ENCODE measurements at regions not wholly inside any gene's neighbourhood (a gene's known extent, or its start where the extent isn't known, plus 50 kb on each side); places are given as distances from the start of the nearest gene placed in this dataset.

DNA sequence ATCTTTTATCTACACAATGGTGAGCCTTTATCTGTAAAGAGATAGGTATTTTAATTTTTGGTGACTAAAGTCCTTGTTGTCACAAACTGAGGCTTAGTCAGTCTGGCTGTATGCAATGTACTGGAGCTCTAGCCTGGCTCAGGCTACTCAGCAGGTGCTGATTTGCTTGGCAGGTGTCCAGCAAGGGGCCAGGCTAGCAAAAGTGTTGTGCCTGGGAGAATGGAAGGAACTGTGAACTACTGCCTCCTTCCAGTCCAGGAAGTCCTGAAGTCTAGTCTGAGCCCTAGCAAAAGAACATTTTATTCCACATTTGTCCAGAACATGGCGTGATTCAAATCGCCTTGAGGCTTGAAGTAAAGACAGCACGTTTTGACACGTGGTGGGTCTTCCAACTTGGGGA lies 260.5 kb downstream of the CCDC85A start:
- peak; percentile 14 to 42 for DNase-seq
- no peak overlapping the region for H2AFZ ChIP-seq
- no peaks in the 10 kb centered on the region for H3K36me3 ChIP-seq (ENCODE audit: low read depth)
- intact Hi-C loops (cut with micrococcal nuclease; ENCODE audit: unreplicated experiment), result no loop called here
- no peaks in the 10 kb centered on the region for H3K27me3 ChIP-seq (ENCODE audit: insufficient read depth, low read depth)
- no peak overlapping the region for H3K4me2 ChIP-seq
- H3K79me2 ChIP-seq (ENCODE audit: low read depth), result no peaks in the 10 kb centered on the region
- H3K27ac ChIP-seq, result no peak overlapping the region
- POLR2A ChIA-PET (ENCODE audit: unreplicated experiment), result no interaction called here
- no peaks in the 10 kb centered on the region for H3K4me1 ChIP-seq (replicated peaks; ENCODE audit: insufficient read depth)
- H3K9me3 ChIP-seq (ENCODE audit: insufficient read depth, low read depth), result no peaks in the 10 kb centered on the region
- CTCF ChIA-PET, result no interaction called here
- BruUV-seq (replicated peaks), result no TSS peak
- no peaks in the 10 kb centered on the region for H3K9me2 ChIP-seq (ENCODE audit: insufficient read depth)
- no peaks in the 10 kb centered on the region for H4K20me1 ChIP-seq (ENCODE audit: insufficient read depth)
- no peaks in the 10 kb centered on the region for H3F3A ChIP-seq (ENCODE audit: insufficient read depth, low read depth)
- H3K4me3 ChIP-seq, result no peak overlapping the region
- TF ChIP-seq EZH2 (IDR thresholded peaks at IDR 0.05; ENCODE audit: low read depth), result no peak
- TF ChIP-seq, protein P1, sequence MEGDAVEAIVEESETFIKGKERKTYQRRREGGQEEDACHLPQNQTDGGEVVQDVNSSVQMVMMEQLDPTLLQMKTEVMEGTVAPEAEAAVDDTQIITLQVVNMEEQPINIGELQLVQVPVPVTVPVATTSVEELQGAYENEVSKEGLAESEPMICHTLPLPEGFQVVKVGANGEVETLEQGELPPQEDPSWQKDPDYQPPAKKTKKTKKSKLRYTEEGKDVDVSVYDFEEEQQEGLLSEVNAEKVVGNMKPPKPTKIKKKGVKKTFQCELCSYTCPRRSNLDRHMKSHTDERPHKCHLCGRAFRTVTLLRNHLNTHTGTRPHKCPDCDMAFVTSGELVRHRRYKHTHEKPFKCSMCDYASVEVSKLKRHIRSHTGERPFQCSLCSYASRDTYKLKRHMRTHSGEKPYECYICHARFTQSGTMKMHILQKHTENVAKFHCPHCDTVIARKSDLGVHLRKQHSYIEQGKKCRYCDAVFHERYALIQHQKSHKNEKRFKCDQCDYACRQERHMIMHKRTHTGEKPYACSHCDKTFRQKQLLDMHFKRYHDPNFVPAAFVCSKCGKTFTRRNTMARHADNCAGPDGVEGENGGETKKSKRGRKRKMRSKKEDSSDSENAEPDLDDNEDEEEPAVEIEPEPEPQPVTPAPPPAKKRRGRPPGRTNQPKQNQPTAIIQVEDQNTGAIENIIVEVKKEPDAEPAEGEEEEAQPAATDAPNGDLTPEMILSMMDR (conservative IDR thresholded peaks at IDR 0.05), result no peak

DNA sequence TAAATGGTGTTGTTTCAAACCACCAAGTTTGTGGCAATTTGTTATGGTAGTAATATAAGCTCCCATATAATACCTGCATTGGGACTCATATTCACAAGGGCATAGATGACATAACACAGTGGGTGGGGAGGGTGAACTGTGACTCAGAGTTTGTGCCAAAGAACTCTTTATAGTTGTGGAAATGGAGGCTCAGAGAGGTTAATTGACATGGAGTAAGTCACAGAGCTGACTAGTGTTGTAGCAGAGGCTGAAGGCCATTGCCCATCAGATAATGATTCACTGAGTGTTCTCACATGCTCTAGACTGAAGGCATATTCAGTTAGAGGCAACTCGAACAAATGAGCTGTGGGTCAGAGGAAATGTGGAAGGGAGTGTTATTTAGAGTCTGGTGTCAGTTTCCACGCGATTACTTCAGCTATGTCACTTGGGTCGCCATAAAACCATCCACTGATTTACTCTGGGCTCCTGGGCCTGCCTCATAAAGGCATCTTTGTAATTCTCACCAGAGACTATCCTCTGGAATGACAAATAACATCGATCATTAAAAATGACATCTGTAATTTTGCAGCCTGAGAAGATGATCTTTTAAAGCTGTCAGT lies 264.7 kb downstream of the CCDC85A start:
- H3F3A ChIP-seq (ENCODE audit: insufficient read depth, low read depth), result no peaks in the 10 kb centered on the region
- no peak overlapping the region for H3K4me2 ChIP-seq
- BruUV-seq (replicated peaks), result no TSS peak
- intact Hi-C loops (cut with micrococcal nuclease; ENCODE audit: unreplicated experiment), result no loop called here
- H3K4me1 ChIP-seq (replicated peaks; ENCODE audit: insufficient read depth), result no peaks in the 10 kb centered on the region
- DNase-seq, result no peak
- H4K20me1 ChIP-seq (ENCODE audit: insufficient read depth), result no peaks in the 10 kb centered on the region
- H3K79me2 ChIP-seq (ENCODE audit: low read depth), result no peaks in the 10 kb centered on the region
- no peaks in the 10 kb centered on the region for H3K27me3 ChIP-seq (ENCODE audit: insufficient read depth, low read depth)
- H3K9me2 ChIP-seq (ENCODE audit: insufficient read depth), result no peaks in the 10 kb centered on the region
- H3K9me3 ChIP-seq (ENCODE audit: insufficient read depth, low read depth), result no peaks in the 10 kb centered on the region
- no peak overlapping the region for H2AFZ ChIP-seq
- H3K27ac ChIP-seq, result no peak overlapping the region
- H3K4me3 ChIP-seq, result no peak overlapping the region
- H3K36me3 ChIP-seq (ENCODE audit: low read depth), result no peaks in the 10 kb centered on the region
- CTCF ChIA-PET, result no interaction called here
- TF ChIP-seq EZH2 (IDR thresholded peaks at IDR 0.05; ENCODE audit: low read depth), result no peak
- TF ChIP-seq, protein P1 (conservative IDR thresholded peaks at IDR 0.05), result no peak
- POLR2A ChIA-PET (ENCODE audit: unreplicated experiment), result no interaction called here

- no peaks in the 10 kb centered on the region for H3K36me3 ChIP-seq (ENCODE audit: low read depth)
- no peak overlapping the region for H3K4me2 ChIP-seq
- POLR2A ChIA-PET (ENCODE audit: unreplicated experiment), result no interaction called here
- no peaks in the 10 kb centered on the region for H3K9me2 ChIP-seq (ENCODE audit: insufficient read depth)
- H3K9me3 ChIP-seq (ENCODE audit: insufficient read depth, low read depth), result no peaks in the 10 kb centered on the region
- no peak overlapping the region for H3K27ac ChIP-seq
- H4K20me1 ChIP-seq (ENCODE audit: insufficient read depth), result no peaks in the 10 kb centered on the region
- TF ChIP-seq EZH2 (IDR thresholded peaks at IDR 0.05; ENCODE audit: low read depth), result no peak
- TF ChIP-seq, protein P1 (conservative IDR thresholded peaks at IDR 0.05), result no peak
- no TSS peak for BruUV-seq (replicated peaks)
- no peaks in the 10 kb centered on the region for H3K27me3 ChIP-seq (ENCODE audit: insufficient read depth, low read depth)
- no peaks in the 10 kb centered on the region for H3F3A ChIP-seq (ENCODE audit: insufficient read depth, low read depth)
- H3K4me1 ChIP-seq (replicated peaks; ENCODE audit: insufficient read depth), result no peaks in the 10 kb centered on the region
- H2AFZ ChIP-seq, result no peak overlapping the region
- H3K4me3 ChIP-seq, result no peak overlapping the region
- intact Hi-C loops (cut with micrococcal nuclease; ENCODE audit: unreplicated experiment), result no loop called here
- CTCF ChIA-PET, result no interaction called here
- no peak for DNase-seq
- H3K79me2 ChIP-seq (ENCODE audit: low read depth), result no peaks in the 10 kb centered on the region
Measured at GRCh38 chr2:56449002-56449431, 265.2 kb downstream of the CCDC85A start.

All from PC-9 (cell line).